NCI-H2171 (cell line): ENCODE measurements at regions not wholly inside any gene's neighbourhood (a gene's known extent, or its start where the extent isn't known, plus 50 kb on each side); places are given as distances from the start of the nearest gene placed in this dataset.
"Not testable (repeated sequence)": the region's sequence is repeated elsewhere in the genome, so short reads cannot be mapped to it uniquely, and the experiment has no call there.

ENCODE experiments used
- DNase-seq: peaks from one replicate; lab custom pipeline; 2025; lab: John Stamatoyannopoulos, UW

- DNase-seq, result no peak
Observed at GRCh38 chr4:171532968-171533367, 280.2 kb upstream of the GALNTL6 start.

GRCh38 chr4:171524903-171525302 lies 288.3 kb upstream of the GALNTL6 start:
- no peak for DNase-seq

DNA sequence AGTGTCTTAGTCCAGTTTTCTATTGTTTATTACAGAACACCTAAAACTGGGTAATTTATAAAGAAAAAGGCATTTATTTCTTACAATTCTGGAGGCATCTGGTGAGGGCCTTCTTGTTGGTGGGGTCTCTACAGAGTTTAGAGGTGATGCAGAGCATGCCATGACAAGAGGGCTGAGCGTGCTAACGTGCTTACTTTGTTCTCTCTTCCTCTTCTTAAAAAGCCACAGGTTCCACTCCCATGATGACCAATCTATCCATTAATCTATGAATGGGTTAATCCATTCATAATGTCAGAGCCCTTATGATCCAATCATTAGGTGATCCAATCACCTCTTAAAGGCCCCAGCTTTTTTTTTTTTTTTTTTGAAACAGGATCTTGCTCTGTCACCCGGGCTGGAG lies 291.5 kb upstream of the GALNTL6 start:
- DNase-seq, result no peak

DNA sequence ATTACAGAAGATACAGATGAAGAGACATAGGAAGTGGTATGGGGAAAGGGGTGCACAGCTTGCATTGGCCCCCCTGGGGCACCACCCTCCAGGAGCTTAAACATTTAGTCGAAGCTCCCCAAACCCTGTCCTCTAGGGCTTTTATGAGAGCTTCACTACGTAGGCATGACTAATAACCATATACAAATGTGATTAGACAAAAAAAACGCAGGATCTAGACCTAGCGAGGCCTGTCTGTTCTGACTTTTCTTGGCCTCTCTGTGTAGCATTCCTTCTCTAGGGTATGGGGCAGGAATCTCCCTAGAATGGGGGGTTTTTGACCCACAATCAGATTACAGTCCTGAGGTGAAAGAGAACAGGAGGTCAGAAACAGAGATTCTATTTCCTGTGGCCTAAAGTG lies 293.7 kb upstream of the GALNTL6 start:
- no peak for DNase-seq

GRCh38 chr4:171517883-171518282 lies 295.3 kb upstream of the GALNTL6 start:
- no peak for DNase-seq

DNA sequence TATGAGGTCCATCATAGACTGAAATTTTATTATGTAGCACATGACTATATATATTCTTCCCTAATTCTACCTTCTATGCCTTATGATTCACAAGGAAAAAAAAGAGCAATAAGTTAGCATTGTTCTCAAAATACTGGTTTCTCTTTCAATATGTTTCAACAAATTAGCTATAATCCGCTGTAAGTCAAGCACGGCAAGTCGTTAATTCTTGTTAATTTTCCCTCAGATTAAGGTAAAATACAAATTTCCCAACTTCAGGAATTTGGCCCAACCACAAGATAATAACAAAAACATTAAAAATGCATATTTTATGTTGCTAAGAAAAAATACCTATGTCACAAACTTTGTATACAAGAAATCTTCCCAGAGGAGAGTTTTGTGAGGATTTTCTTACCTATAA lies 296.5 kb upstream of the GALNTL6 start:
- no peak for DNase-seq

GRCh38 chr4:171484681-171485080 lies 328.5 kb upstream of the GALNTL6 start:
- no peak for DNase-seq

DNA sequence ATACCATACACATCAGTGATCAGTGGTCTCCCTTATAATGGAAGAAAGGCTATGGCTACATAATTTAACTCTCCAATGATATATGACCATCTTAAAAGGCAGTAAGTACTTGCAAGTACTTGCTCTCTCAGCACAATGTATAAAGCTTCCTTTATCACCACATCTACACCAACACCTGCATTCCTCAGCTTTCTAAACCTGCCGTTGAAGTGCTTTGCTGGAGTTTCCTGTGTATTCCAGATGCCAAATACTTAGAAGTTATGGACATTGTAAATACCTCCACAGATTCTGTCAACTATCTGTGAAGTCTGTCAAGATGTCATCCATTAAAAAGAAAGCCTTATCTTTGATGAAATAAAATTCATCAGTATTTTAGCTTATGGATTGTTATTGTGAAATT lies 335.0 kb upstream of the GALNTL6 start:
- DNase-seq, result no peak

DNA sequence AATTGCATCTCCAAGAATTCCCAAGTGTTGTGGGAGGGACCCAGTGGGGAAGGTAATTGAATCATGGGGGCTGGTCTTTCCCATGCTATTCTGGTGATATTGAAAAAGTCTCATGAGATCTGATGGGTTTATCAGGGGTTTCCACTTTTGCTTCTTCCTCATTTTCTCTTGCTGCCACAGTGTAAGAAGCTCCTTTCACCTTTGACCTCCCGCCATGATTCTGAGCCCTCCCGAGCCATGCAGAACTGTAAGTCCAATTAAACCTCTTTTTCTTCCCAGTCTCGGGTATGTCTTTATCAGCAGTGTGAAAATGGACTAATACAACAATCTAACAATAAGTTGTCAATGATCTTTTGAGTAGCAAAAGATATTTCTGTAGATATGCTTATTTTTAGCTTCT lies 338.1 kb upstream of the GALNTL6 start:
- DNase-seq, result not testable (repeated sequence)

DNA sequence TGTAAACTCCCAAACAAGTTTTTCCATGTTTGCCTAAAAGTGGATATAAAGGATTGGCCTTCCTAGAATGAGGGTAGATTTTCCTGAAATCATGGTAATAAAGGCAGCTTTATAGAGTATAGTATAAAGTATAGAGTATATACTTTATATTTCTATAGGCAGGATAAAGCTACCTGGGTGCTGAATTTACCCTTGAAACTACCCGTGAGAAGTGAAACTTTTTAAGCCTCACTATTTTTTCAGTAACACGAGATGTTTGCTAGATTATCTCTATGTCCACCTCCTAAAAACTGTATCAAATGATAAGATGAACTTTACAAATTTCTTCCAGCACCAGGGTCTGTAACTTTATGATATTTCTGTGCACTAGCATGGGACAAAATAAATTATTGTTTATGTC lies 340.0 kb upstream of the GALNTL6 start:
- DNase-seq, result no peak

GRCh38 chr4:171472230-171472629 lies 341.0 kb upstream of the GALNTL6 start:
- no peak for DNase-seq

DNA sequence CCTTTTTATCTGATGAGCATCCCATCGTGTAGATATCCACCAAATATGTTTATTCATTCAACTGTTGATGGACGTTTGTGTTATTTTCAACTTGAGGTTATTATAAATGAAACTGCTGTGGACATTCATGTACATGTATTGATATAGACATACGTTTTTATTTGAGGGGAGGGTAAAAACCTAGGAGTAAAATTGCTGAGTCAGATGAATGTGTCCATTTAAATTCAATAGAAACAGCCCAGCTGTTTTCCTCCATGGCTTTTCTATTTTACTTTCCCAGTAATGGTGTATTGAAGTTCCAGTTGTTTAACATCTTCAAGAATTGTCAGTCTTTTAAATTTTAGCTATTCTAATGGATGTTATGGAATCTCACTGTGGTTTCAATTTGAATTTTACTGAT lies 348.7 kb upstream of the GALNTL6 start:
- DNase-seq, result no peak

DNA sequence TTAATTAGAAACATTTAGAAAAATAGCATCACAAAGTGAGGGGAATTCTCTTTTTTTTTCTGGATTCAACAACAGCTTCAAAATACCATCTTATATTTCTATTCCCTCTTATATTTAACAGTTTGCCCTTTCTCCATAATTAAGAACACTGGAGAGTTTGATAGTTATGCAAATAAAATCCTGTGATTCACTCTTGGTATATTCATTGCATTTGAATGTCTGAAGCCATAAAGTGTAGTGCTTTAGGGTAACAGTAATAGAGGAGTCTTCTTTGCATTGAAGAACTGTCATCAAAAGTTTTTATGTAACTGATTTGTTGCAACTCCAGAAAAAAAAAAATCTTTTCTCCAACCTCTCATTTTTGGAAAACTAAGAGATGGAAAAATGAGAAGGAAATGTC lies 352.0 kb upstream of the GALNTL6 start:
- no peak for DNase-seq

GRCh38 chr4:171448919-171449481 lies 364.2 kb upstream of the GALNTL6 start:
- no peak for DNase-seq

GRCh38 chr4:171448358-171448757 lies 364.8 kb upstream of the GALNTL6 start:
- no peak for DNase-seq

DNA sequence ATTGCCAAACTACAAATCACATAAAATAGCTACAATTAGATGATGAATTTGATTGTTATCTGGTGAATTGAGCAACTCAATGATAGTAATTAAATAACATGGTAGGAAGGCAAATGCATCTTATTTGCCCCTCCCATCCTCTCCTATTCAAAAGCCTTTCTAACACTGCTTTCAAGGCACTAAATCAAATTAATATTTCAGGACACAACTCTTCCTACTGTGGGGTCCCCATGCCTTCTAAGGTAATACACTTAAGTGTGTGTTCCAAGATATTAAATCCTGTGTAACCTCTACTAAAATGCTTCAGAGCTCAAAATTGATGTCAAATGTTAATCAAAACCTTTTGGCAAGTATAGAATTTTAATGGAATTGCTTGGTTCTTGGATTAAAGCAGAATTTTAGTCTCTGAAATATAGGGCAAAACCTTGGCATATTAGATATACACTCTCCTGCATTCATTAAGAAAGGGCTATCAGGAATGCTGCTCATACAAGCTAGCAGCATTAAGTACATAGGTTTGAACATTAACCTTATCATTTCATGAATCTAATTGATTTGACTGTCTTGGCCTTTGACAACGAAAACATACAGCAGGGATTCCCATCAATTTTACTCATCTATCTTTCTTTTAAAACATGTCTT lies 371.8 kb upstream of the GALNTL6 start:
- DNase-seq, result no peak

- DNase-seq, result no peak
Observed at GRCh38 chr4:171433674-171434073, 379.5 kb upstream of the GALNTL6 start.

DNA sequence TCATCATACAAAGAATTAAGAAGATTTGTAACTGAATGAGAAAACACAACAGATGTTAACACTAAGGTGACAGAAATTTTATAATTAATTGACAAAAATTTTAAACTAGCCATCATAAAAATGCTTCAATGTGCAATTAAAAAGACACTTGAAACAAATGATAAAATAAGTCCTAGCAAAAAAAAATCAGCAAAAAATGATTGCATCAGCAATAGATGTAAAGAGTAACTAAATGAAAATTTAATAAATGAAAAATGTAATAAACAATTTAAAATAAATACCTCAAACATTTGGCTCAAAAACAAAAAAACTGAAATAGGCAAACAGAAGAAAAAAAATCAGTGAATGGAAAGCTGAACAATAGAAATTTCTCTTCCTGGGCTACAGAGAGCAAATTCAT lies 380.7 kb upstream of the GALNTL6 start:
- no peak for DNase-seq

DNA sequence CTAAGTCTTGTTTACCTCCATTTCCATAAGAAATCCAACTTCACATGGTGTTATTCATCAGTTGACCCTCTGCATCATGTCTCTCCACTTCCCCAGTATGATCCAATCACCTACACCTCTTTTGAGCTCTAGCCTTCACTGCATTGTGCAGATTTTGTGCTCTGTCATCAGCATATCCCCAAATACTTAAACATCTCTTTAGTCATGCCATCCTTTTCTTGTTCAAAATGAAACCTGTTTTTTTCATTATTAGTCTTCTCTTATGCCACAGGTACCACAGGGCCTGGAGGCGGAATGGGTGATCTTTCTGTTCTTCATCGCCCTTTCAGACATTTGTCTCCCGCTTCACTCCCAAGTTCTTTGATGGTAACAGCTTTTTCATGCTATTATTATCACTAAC lies 382.7 kb upstream of the GALNTL6 start:
- no peak for DNase-seq

DNA sequence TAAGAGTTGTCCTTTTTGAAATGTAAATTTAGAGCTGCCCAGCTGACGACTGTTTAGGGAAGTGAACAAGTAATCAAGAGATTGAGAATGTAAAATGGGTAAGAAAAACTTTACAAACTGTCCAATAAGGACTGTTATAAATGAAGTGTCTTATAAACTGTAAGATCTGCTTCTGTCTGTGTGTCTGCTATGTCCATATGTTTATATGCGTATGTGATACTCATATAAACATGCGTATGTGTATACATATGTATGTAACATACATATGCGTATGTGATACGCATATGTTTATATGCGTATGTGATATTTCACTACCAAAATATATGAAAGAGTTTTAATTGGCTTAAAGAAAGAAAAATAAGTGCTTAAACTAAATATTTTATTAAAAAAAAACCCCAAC lies 416.0 kb upstream of the GALNTL6 start:
- DNase-seq, result no peak

DNA sequence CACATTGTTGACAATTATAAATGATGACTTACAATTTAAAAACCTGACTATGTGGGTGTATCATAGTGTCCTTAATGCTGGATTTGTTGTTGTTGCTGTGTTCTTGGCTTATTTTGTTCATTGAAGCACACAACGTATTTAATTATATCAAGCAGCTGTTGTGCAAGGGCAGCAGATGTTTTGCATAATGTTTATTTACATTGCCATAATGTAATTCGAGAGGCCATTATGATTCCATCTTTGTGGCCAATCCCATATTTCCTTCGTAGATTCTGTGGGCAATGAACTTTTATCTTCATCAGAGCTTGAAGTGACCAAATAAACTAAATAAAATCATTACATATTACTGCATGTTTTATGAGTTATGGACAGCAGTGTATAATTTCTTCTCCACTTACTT lies 422.6 kb upstream of the GALNTL6 start:
- DNase-seq, result no peak

DNA sequence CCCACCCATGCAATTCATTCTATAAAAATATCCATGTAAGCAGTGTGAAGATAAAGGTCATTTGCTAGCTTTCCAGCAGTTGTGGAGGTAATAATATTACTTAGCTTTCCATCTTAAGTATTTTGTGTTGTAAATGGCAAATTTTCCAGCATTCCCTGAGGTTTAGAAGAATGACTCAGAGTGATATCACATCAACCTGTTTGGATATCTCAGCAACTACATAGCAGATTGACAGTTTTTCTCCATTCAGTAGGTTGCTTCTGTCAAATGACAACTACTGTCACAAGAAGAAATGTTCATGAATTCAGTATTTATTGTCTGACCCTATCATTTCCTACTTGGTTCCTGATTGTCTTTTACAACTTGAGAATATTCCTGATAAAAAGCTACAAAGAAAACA lies 434.9 kb upstream of the GALNTL6 start:
- DNase-seq, result no peak

- no peak for DNase-seq
Observed at GRCh38 chr4:171376724-171377123, 436.5 kb upstream of the GALNTL6 start.

DNA sequence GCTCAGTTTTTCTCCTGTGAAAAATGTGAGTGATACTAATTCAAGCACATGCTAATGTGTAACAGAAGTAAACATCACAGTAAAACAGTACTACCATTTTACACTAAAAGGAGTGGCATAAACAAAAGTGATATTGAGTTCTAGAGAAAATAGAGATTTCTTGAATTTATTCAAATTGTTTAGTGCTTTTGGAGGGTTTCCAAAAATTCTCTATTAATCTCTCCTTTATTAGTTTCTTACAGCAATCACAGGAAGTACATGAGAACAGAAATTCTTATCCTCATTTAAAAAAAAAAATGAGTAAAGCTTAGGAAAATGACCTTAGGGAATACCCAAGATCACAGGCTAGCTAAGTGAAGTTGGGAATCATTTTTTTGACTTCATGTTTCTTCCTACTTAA lies 459.7 kb upstream of the GALNTL6 start:
- DNase-seq, result no peak
